Liver (tissue), 7 donors: ENCODE measurements at regions not wholly inside any gene's neighbourhood (a gene's known extent, or its start where the extent isn't known, plus 50 kb on each side); places are given as distances from the start of the nearest gene placed in this dataset.

Experiments
- DNase-seq: peaks from one replicate; pipeline ENCODE4 v3.0.0-alpha.2; 2017; ENCODE audit warnings: low spot score
- H3K27ac ChIP-seq, 2 donors: one replicate each; pipeline ENCODE4 v1.7.0; 2013; ENCODE audit warnings: inconsistent platforms in 2 of 2, low read length in 2 of 2, control low read depth in 1 of 2, low read depth in 1 of 2, mild to moderate bottlenecking in 1 of 2
- H3K27me3 ChIP-seq, 4 donors: one replicate each; pipeline versions ENCODE4 v1.6.1 to v1.7.0; 2013; ENCODE audit warnings: low read length in 3 of 4, inconsistent platforms in 1 of 4, mild to moderate bottlenecking in 1 of 4, moderate library complexity in 1 of 4; ENCODE audit not compliant: control insufficient read depth in 4 of 4, insufficient read depth in 4 of 4
- H3K36me3 ChIP-seq, 4 donors: one replicate each; pipeline versions ENCODE4 v1.6.1 to v1.7.0; 2013; ENCODE audit warnings: low read length in 3 of 4, mild to moderate bottlenecking in 3 of 4, low read depth in 1 of 4, moderate library complexity in 1 of 4; ENCODE audit not compliant: control insufficient read depth in 4 of 4, insufficient read depth in 3 of 4
- H3K4me1 ChIP-seq, 4 donors: one replicate each; pipeline versions ENCODE4 v1.6.1 to v1.7.0; 2013; ENCODE audit warnings: low read length in 3 of 4, mild to moderate bottlenecking in 3 of 4, moderate library complexity in 1 of 4; ENCODE audit not compliant: control insufficient read depth in 4 of 4, insufficient read depth in 4 of 4
- H3K4me3 ChIP-seq, 3 donors: one replicate each; pipeline versions ENCODE4 v1.6.1 to v1.7.0; 2013; ENCODE audit warnings: low read length in 3 of 3, control low read depth in 1 of 3, low read depth in 1 of 3, mild to moderate bottlenecking in 1 of 3
- H3K9ac ChIP-seq, 2 donors: one replicate each; pipeline ENCODE4 v1.7.0; 2013; ENCODE audit warnings: low read length in 2 of 2, mild to moderate bottlenecking in 2 of 2, moderate library complexity in 2 of 2, control low read depth in 1 of 2, low read depth in 1 of 2
- H3K9me3 ChIP-seq, 4 donors: one replicate each; pipeline versions ENCODE4 v1.6.1 to v1.7.0; 2013; ENCODE audit warnings: low read length in 3 of 4; ENCODE audit not compliant: control insufficient read depth in 4 of 4
- EGR1 ChIP-seq, 2 donors: IDR thresholded peaks; 2 replicates each; pipeline ENCODE4 v1.6.1; 2016 to 2018; ENCODE audit warnings: antibody characterized with exemption in 2 of 2, low read depth in 2 of 2
- FOXA1 ChIP-seq: IDR thresholded peaks from 2 replicates; pipeline ENCODE4 v1.6.1; 2016; ENCODE audit warnings: antibody characterized with exemption
- FOXA2 ChIP-seq: IDR thresholded peaks from 2 replicates; pipeline ENCODE4 v1.6.1; 2016; ENCODE audit warnings: antibody characterized with exemption
- GABPA ChIP-seq, 2 donors: IDR thresholded peaks in 1 of 2; conservative IDR thresholded peaks in 1 of 2; 2 replicates each; pipeline ENCODE4 v1.6.1; 2016; ENCODE audit warnings: antibody characterized with exemption in 2 of 2, mild to moderate bottlenecking in 1 of 2, moderate library complexity in 1 of 2
- JUND ChIP-seq, 2 donors: IDR thresholded peaks; 2 replicates each; pipeline ENCODE4 v1.6.1; 2016; ENCODE audit warnings: antibody characterized with exemption in 2 of 2
- RXRA ChIP-seq, 2 donors: IDR thresholded peaks; 2 replicates each; pipeline ENCODE4 v1.6.1; 2017 to 2018; ENCODE audit warnings: antibody characterized with exemption in 2 of 2, mild to moderate bottlenecking in 1 of 2
- SP1 ChIP-seq: IDR thresholded peaks from 2 replicates; pipeline ENCODE4 v1.6.1; 2018; ENCODE audit warnings: antibody characterized with exemption, mild to moderate bottlenecking
- TAF1 ChIP-seq: conservative IDR thresholded peaks from 2 replicates; pipeline ENCODE4 v1.6.1; 2016; ENCODE audit warnings: antibody characterized with exemption, mild to moderate bottlenecking
- WGBS: extraction: QIAGEN DNeasy Blood & Tissue Kit; methylation state at CpG from one replicate; pipeline ENCODE4 v1.1.7; 2013; 5-methylcytosine and 5-hydroxymethylcytosine counted together
- TF ChIP-seq, protein P1 (sequence below): IDR thresholded peaks from 2 replicates; pipeline ENCODE4 v1.6.1; 2016; ENCODE audit warnings: antibody characterized with exemption
- TF ChIP-seq, protein P2 (sequence below): IDR thresholded peaks from 2 replicates; pipeline ENCODE4 v1.6.1; 2016; ENCODE audit warnings: antibody characterized with exemption, mild to moderate bottlenecking
- TF ChIP-seq, protein P3 (sequence below): IDR thresholded peaks from 2 replicates; pipeline ENCODE4 v1.6.1; 2016; ENCODE audit warnings: antibody characterized with exemption
- donor health status: healthy.
- donor health status: healthy.
- donor health status: healthy.
- donor health status: healthy.

DNA sequence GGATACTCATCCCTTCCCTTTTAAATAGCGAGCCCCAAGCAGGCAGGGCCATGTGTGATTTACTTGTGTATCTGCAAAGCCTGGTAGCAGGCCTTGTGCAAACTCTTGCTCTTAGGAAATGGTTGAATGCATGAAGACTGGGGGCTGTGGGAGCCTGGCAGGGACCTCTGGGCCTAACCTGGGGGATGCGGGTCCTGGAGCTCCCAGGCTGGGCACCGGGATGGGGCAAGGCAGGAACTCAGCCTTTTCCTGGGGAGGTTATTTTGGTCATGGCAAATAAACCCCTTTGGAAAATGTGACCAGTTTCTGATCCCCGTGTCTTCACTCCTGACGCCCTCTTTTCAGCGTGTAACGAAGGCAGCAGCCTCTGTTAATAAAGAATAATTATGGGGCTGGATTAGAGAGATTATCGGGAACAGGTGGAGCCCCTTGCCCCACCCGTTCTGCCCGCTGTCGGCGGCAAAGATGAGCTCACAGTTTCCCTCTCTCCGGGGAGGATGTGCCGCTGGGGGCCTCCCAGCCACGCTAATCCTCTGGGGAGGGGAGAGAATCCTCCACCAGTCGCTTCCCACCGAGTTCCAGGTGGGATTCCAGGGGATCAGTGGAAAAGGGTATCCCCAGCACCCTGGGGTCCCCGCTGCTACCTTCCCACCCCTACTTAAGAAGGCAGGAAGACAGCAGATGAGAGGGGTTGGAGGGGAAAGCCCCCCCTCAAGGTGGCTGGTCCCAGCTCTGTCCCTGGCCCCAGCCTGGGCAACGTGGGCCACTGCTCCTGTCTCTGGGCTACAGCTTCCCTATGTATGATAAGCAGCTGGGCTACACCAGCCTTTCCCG lies 69.7 kb upstream of the WNT4 start:
- H3K36me3 ChIP-seq = no peaks in the 10 kb centered on the region
- no peaks in the 10 kb centered on the region for H3K9me3 ChIP-seq
- no peaks in the 10 kb centered on the region for H3K4me1 ChIP-seq
- TF ChIP-seq FOXA2 (no peak), TAF1 (no peak), FOXA1 (no peak), RXRA (IDR thresholded peaks at IDR 0.05) (no peak), EGR1 (IDR thresholded peaks at IDR 0.05; ENCODE audit: low read depth in 2 of 2) (no peak), GABPA (IDR thresholded peaks at IDR 0.05 in 1 of 2, conservative IDR thresholded peaks at IDR 0.05 in 1 of 2) (no peak), JUND (IDR thresholded peaks at IDR 0.05) (no peak), SP1 (no peak)
- TF ChIP-seq, protein P1, sequence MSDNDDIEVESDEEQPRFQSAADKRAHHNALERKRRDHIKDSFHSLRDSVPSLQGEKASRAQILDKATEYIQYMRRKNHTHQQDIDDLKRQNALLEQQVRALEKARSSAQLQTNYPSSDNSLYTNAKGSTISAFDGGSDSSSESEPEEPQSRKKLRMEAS = no peak
- TF ChIP-seq, protein P2, sequence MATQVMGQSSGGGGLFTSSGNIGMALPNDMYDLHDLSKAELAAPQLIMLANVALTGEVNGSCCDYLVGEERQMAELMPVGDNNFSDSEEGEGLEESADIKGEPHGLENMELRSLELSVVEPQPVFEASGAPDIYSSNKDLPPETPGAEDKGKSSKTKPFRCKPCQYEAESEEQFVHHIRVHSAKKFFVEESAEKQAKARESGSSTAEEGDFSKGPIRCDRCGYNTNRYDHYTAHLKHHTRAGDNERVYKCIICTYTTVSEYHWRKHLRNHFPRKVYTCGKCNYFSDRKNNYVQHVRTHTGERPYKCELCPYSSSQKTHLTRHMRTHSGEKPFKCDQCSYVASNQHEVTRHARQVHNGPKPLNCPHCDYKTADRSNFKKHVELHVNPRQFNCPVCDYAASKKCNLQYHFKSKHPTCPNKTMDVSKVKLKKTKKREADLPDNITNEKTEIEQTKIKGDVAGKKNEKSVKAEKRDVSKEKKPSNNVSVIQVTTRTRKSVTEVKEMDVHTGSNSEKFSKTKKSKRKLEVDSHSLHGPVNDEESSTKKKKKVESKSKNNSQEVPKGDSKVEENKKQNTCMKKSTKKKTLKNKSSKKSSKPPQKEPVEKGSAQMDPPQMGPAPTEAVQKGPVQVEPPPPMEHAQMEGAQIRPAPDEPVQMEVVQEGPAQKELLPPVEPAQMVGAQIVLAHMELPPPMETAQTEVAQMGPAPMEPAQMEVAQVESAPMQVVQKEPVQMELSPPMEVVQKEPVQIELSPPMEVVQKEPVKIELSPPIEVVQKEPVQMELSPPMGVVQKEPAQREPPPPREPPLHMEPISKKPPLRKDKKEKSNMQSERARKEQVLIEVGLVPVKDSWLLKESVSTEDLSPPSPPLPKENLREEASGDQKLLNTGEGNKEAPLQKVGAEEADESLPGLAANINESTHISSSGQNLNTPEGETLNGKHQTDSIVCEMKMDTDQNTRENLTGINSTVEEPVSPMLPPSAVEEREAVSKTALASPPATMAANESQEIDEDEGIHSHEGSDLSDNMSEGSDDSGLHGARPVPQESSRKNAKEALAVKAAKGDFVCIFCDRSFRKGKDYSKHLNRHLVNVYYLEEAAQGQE = no peak
- TF ChIP-seq, protein P3, sequence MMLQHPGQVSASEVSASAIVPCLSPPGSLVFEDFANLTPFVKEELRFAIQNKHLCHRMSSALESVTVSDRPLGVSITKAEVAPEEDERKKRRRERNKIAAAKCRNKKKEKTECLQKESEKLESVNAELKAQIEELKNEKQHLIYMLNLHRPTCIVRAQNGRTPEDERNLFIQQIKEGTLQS = no peak
- H3K9ac ChIP-seq = no peak overlapping the region
- no peak overlapping the region for H3K4me3 ChIP-seq
- peaks cover 0 to 6% (median 2%) of the 10 kb centered on the region in 4 donors for H3K27me3 ChIP-seq
- 37% methylated on average over 20 of the region's 20 CpGs for WGBS
- H3K27ac ChIP-seq = no peak overlapping the region
- no peak for DNase-seq

DNA sequence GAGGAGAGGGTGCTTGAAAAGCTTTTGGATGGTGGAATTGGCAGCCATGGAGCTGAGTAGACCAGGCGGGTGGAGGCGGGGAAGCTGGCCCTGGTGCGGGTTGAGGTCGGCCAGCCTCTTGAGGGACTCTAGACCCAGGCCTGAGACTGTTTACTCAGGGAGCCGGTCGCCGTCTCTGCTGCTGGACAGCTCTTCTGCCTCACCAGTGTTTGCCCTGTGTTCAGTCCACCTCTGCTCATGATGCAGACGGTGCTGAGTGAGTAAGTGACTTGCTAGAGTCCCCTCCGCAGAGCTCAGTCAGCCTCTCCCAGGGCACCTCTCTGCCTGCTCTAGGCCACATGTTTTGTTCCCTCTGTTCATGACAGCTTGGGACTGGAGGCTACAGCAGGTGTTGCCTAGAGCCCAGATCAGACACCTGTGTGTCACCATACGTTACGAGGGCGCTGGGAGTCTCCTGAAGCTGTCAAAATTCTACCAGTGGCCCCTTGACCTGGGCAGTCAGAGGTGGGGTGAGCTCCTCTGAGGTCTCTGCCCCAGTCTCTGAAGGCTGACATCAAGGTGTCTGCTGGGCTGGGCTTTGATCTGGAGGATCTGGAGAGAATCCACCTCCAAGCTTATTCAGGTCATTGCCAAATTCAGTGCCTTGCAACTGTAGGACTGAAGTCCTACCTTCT lies 73.5 kb upstream of the WNT4 start:
- Histone ChIP-seq H3K36me3 (no peaks in the 10 kb centered on the region), H3K4me3 (no peak overlapping the region), H3K9ac (no peak overlapping the region), H3K9me3 (no peaks in the 10 kb centered on the region), H3K27me3 (peaks cover 0 to 3% (median 0%) of the 10 kb centered on the region in 4 donors), H3K27ac (no peak overlapping the region), H3K4me1 (no peaks in the 10 kb centered on the region)
- no peak for DNase-seq
- TF ChIP-seq, protein P3 = no peak
- TF ChIP-seq, protein P2 = peak; percentile 75
- 54% methylated on average over 12 of the region's 12 CpGs for WGBS
